ENCODE measurements at regions not wholly inside any gene's neighbourhood (a gene's known extent, or its start where the extent isn't known, plus 50 kb on each side); places are given as distances from the start of the nearest gene placed in this dataset.

GRCh38 chr11:131178596-131178995 is 191.8 kb upstream of the NTM start:
- TF ChIP-seq CTCF (conservative IDR thresholded peaks at IDR 0.05 in 1 of 2, IDR thresholded peaks at IDR 0.05 in 1 of 2; ENCODE audit: low read depth in 1 of 2, low read length in 2 of 2) (no peak), EZH2 (IDR thresholded peaks at IDR 0.05; ENCODE audit: low read length, missing control alignments) (no peak)
